ENCODE measurements at regions not wholly inside any gene's neighbourhood (a gene's known extent, or its start where the extent isn't known, plus 50 kb on each side); places are given as distances from the start of the nearest gene placed in this dataset.

- TF ChIP-seq CTCF (IDR thresholded peaks at IDR 0.05) (no peak), POLR2A (IDR thresholded peaks at IDR 0.05) (no peak)
Observed at GRCh38 chr7:382043-382400, 92.1 kb downstream of the FOXL3 start.

Data from thyroid gland (tissue), 4 donors.